ENCODE measurements at regions not wholly inside any gene's neighbourhood (a gene's known extent, or its start where the extent isn't known, plus 50 kb on each side); places are given as distances from the start of the nearest gene placed in this dataset.
"Not testable (repeated sequence)": the region's sequence is repeated elsewhere in the genome, so short reads cannot be mapped to it uniquely, and the experiment has no call there.

DNA sequence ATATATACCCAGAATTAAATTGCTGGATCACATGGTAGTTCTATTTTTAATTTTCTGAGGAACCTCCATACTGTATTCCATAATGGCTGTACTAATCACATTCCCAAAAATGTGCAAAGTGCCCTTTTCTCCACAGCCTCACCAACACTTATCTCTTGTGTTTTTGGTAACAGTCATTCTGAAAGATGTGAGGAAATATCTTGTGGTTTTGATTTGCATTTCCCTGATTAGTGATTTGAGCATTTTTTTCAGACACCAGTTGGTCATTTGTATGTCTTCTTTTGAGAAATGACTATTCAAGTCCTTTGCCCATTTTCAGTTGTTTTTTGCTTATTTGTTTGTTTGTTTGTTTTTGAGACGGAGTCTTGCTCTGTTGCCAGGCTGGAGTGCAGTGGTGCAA lies 98.1 kb upstream of the SIMC1 start:
- not testable (repeated sequence) for DNase-seq (ENCODE audit: low read depth)

DNA sequence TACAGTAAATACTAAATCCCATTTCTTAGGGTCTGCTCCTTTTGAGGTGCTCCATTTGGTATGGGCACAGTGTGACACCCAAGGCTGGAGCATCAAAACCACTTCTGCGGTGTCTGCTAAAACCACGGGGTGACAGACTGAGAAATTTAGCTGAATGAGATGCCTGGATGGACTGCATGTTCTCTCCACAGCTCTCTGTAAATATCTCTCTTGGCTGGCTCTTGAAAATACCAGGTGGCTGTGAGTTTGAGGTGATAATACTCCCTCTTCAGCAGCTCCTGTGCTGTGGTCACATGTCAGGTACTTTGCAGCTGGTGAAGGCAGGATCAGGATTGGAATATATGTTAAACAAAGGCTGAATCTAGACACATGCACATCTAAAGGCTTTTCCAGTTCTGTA lies 93.7 kb upstream of the SIMC1 start:
- no peak for DNase-seq (ENCODE audit: low read depth)

DNA sequence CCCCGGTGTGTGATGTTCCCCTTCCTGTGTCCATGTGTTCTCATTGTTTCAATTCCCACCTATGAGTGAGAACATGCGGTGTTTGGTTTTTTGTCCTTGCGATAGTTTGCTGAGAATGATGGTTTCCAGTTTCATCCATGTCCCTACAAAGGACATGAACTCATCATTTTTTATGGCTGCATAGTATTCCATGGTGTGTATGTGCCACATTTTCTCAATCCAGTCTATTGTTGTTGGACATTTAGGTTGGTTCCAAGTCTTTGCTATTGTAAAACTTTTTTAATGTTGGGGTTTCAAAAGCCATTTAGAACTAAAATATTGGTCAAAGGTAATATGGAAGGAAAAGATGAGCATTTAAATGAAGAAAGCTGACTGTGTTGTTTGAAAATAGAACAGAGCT lies 88.3 kb upstream of the SIMC1 start:
- DNase-seq (ENCODE audit: low read depth), result not testable (repeated sequence)

DNA sequence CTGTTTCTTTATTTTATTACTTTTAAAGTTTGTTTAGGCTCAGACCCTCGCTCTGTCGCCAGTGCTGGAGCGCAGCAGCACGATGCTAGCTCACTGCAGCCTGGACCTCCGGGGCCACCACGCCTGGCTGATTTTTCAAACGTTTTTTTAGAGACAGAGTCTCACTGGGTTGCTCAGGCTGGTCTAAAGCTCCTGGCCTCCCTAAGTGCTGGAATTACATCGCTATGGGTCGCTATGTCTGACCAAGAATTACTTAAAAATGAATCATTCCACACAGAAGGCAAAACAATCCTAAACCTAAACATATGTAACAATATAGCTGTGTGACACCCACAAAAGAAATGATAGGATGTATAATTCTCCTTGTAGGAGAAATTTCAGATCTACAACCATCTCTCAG lies 86.9 kb upstream of the SIMC1 start:
- DNase-seq (ENCODE audit: low read depth), result no peak

DNA sequence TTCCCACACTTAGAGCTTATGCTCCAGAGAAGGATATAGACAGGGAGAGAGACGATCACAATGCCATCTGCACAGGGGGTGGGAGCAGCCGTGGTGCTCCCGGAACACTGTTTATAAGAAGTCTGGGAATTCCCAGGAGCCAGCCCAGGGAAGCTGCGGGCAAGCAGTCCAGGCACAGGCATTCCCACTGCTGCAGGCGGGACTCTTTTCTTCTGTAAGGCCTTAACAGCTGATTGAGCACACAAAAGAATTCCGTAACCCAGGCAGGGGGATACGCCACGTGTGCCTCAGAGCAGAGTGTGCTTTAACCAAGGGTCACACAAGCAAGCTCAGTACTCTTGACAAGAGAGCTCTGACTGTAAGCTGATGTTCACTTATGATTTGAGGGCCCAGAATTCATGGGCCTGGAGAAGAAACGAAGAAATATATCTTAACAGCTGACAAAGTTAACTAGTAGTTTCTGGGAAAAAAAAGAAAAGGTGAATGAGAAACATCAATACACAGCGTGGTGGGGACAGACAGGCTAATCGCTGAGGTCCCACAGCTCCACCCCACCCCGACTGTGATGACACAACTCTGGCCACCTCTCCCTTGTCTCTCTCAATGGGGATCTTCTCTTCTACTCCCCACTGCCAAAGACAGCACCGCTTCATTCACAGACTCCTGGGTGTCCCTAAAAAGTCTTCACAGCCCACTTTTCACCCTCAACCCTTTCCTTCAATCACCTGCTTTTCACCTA lies 85.9 kb upstream of the SIMC1 start:
- no peak for DNase-seq (ENCODE audit: low read depth)

DNA sequence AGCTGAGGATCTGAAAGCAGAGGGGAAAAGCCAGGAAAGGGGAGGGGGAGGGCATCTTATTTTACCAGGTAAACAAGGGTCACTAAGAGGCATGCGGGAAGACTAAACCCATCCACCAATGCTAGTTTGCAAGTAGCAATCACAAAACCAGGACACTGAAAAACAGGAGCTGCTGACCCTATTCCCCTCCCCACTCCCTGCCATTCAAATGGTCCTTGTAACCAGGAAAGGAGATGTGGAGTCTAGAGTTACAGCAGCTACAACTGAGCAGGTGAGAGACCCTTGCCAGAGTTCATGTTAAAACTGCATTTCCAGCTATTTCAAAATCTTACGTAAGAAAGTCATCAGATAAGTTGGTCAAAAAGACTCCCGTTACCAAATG lies 85.3 kb upstream of the SIMC1 start:
- no peak for DNase-seq (ENCODE audit: low read depth)

DNA sequence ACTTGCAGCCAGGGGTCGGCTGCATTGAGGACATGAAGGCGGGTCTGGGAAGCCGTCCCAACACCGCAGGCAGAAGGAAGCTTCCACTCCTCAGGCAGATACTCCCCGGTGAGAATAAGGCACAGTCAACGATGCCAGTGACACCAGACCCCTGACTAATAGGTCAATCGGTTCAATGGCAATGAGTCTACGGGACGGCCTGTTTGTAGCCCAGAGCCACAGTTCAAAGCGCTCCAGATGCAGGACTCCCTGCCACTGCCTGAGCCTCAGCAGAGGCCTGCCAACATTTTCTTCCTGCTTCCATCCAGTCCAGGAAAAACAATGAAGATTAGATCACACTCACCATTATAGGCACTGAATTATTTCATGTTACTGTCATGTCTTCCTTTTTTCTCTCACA lies 84.5 kb upstream of the SIMC1 start:
- DNase-seq (ENCODE audit: low read depth), result no peak

DNA sequence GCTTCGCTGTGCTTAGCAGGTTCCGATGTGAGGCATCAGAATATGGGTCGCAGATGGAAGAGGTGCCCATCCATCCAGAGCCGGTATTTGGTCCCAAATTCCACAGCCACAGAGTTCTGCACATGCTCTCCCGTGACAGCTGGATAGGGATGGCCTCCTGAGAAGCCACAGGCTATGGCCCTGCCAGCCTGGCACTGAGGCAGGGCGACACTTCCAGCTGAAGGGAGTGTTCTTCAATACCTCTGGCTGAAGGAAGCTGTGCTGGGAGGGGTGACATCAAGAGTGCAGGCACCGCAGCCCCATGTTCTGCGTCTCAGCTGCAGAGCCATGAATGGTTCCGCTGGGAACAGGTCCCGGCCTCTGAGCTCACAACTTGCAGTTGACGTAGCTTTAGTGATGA lies 83.4 kb upstream of the SIMC1 start:
- DNase-seq (ENCODE audit: low read depth), result no peak

DNA sequence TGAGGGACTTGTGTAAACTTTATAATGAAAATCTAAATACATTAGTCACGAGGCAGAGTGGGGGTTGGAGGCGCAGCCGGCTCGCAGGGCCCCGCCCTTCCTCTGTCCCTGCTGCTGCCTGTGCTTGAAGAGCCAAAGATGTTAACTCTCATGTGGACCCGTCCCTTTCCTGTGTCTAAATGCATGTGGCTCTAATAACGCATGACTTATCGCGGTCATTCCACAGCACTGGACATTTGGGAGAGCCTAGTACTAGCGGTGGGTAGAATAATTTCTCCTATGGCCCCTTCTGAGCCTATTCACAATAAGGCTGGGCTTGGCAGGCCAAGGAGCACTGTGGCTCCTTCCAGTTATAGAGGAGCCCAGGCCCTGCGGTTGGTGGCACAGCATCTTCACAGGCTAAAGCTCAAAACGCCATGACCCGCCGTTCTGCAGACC lies 82.3 kb upstream of the SIMC1 start:
- DNase-seq (ENCODE audit: low read depth), result peak; percentile 21

DNA sequence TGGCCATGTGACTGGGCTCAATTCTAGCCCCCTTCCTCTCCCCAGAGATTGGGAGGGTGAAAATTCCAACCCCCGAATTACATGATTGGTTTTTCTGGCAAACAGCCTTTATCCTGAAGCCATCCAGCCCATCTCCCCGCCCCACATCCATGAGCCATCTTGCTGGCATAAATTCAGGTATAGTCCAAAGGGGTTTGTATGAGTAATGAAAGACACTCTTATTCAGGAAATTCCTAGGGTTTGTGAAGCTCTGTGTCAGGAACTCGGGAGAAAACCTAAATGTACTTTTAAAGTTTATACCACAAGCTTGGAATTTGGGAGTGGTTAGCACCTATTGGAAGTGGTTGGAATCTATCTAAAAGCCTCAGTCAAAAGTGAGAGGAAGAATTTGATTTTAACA lies 80.6 kb upstream of the SIMC1 start:
- no peak for DNase-seq (ENCODE audit: low read depth)

DNA sequence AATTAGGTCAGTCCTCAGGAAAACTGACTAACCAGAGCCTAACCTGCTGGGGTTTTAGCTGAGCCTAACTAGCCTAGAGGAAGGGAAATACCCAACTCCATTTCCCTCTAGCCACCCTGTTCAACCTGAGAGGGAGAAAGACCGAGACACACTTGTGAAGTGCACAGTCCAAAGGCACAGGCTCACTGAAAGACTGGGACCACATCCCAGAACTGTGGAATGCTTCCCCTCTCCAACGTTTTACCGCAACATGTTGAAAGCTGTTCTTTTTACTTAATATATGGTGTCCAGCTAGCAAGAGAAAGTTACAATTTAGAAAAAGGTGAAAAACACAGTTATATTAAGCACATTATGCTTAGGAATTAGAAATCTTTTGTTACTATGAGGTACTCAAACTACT lies 76.8 kb upstream of the SIMC1 start:
- DNase-seq (ENCODE audit: low read depth), result no peak

DNA sequence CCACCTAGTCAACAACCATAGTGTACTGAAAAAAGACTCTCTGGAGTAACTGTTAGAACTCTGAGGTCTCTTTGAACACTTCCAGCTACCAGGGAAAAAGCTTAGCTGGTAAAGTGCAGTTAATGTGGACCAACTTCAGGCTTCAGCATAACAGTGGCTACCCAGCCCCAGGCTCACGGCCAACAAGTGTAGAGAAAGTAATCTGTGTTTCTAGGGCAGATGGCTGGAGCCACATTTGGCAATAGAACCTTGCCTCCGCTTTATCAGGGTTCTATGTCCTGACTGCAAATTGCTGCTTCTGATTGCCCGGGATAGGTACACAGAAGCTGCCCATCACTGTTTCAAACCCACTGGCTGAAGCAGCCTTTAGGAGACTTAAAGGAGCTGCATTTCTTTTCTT lies 76.0 kb upstream of the SIMC1 start:
- no peak for DNase-seq (ENCODE audit: low read depth)

DNA sequence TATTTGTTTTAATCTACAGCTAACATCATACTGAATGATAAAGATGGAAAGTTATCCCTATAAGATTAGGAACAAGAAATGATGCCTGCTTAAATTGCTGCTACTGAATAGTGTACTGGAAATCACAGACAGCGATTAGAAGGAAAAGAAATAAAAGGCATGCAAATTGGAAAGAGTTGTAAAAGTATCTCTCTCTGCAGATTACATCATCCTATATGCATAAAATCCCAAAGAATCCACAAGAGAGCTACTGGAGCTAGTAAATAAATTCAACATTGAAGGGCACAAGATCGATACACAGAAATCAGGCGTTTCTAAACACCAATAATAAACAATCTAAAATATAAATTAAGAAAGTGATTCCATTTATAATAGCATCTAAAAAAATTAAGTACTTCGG lies 75.3 kb upstream of the SIMC1 start:
- no peak for DNase-seq (ENCODE audit: low read depth)

DNA sequence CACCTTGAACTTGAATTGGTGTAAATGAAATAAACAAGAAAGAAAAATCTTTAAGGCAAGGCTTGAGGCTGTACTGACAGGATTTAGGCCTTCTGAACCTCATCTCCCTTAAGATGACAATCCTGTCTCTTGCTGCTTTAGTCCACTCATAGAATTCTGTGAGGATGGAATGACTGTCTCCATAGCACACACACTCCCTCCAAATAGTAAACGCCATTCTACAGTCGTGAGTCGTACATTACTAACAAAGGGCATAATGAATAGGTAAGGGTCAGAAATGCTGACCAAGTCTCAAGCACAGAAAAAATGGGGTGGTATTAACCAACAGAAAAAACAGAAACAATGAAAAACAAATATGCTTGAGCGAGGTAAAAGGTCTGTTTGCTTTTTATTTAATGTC lies 71.8 kb upstream of the SIMC1 start:
- no peak for DNase-seq (ENCODE audit: low read depth)

DNA sequence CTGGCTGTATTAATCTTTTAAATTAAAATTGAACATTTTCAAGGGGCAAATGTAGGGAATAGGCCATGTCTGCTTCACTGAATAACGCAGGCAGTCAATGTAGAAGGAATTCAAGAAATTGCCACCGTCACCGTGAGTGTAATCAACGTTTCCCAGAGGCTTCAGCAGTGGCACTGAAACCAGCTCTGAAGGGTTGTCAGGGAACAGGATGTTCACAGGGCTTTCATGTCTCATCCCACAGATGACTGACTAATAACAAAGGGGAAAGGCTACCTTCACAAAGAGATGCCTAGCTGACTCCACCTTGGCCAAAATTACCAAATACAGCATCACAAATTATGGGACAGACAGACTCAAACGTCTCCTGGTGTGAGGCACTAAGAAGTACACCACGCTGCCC lies 70.4 kb upstream of the SIMC1 start:
- DNase-seq (ENCODE audit: low read depth), result no peak

DNA sequence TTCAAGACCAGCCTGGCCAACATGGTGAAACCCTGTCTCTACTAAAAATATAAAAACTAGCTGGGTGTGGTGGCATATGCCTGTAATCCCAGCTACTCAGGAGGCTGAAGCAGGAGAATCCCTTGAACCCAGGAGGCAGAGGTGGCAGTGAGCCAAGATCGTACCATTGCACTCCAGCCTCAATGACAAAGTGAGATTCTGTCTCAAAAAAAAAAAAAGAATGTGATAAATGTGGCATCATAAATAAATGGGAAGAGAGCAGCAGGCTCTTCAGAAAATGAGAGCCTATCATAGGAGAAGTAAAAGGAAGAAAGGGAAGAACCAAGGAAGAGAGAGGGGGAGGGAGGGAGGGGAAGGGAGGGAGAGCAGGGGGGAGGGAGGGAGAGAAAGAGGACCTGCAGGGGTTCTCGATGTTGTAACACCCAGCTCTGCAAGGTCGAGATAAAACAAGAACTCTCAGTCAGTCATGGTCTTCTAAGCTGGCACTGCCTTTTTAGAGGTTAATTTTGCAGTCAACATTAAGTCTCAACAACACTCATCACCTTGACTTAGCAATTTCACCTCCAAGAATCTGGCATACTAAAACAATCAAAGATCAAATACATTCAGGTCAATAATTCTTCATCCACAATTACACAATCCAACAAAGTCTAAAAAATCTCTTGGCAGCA lies 68.7 kb upstream of the SIMC1 start:
- no peak for DNase-seq (ENCODE audit: low read depth)

DNA sequence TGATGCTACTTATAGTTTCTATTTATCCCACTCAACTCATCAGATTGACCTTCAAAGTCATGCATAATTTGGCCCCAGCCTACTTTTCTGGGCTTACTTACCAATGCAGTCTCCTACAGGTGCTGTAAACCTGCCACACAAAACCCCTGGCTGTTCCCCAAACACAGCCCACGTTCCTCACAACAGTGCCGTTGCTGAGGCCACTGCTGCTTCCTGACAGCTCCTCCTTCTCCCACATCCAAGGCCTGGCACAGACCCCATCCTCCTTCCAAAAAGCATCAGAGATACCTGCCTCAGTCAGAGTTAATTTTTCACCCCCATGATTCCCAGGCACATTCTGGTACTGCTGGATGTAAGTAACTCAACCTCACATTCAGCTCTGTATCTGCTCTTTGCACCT lies 68.1 kb upstream of the SIMC1 start:
- DNase-seq (ENCODE audit: low read depth), result no peak

DNA sequence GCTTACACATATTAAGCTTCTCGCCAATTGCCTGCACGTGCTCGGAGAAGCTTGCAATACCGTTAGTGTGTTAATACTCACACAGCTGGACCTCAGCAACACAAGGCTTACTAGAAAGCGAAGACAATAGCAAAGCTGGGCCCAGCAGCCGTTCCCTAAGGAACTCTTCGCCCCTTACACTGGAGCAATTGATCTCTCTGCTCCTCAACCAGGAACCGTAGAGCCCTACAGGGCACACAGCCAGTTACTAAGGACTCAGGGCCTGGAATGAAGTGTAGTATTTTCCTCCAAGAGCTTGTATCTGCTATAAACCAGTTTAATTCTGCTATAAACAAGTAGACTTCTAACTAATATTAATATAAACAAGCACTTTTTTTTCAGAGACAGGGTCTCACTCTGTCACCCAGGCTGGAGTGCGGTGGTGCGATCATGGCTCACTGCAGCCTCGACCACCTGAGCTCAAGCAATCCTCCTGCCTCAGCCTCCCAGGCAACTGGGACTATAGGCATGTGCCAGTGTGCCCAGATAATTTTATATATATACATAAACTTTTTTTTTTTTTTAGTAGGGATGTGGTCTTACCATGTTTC lies 67.0 kb upstream of the SIMC1 start:
- no peak for DNase-seq (ENCODE audit: low read depth)

DNA sequence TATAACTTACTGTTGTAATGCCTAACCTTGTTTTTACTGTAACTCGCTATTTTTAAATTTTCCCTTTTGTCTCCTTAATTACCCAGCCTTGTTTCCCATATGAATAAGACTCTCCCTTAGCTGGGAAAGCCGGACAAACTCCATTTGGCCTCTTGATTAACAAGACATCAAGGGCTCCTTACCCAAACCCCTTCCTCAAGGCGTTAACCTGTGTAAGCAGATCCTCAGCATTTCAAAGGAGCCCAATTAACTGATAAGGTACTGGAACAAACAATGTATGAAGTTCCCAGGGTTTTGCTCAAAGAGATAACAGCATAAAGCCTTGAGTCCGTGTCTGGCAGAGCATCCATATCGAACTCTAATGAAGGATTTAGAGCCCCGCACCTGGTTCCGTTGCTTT lies 66.0 kb upstream of the SIMC1 start:
- no peak for DNase-seq (ENCODE audit: low read depth)

DNA sequence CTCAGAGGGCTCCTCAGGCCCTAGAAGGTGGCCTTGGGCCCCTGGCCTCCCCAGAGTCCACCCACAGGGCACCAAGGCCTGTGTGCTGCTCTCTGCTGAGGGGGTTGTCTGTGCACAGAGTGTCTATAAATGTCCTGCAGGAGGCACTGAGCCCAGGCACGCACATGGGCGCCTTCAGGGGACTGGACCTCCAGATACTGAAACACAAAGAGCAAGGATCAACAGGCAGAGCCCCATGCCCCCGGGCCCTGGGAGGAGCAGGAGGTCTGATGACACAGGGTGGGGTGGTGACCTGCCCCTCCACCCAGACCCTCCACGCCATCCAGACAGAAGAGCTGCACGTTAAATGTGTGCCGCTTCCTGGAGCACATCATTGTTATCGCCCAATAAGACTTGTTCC lies 64.6 kb upstream of the SIMC1 start:
- no peak for DNase-seq (ENCODE audit: low read depth)

DNA sequence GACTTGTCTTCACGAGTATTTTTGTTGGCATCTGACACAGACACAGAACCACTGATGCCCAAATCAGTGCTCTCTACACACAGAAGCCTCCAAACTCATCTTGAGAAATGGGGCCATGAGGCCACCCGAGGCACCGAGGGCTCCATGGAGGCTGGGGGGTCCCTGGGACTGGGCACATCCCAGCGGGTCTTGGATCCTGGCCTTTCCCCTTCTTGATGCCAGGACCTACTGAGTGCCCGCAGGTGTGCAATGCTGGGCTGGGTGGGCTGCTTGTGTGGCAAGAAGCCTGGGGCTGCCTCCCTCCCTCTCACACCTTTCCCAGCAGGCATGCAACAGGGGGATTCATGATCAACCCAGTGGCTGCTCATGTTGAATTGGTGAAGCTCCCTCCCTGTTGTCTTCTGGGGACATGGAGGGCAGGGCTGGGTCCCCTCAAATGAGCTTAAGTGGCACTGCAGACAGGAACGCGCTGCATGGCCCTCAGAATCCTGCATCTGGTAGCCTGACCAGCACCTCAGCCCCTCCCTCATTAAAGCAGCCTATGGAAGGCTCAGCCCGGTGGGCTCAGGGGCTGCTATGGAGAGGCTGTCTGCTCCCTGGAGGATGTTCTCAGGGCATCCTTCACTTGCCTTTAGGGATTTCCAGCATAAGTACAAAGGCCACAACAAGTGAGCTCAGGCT lies 63.7 kb upstream of the SIMC1 start:
- DNase-seq (ENCODE audit: low read depth), result no peak

DNA sequence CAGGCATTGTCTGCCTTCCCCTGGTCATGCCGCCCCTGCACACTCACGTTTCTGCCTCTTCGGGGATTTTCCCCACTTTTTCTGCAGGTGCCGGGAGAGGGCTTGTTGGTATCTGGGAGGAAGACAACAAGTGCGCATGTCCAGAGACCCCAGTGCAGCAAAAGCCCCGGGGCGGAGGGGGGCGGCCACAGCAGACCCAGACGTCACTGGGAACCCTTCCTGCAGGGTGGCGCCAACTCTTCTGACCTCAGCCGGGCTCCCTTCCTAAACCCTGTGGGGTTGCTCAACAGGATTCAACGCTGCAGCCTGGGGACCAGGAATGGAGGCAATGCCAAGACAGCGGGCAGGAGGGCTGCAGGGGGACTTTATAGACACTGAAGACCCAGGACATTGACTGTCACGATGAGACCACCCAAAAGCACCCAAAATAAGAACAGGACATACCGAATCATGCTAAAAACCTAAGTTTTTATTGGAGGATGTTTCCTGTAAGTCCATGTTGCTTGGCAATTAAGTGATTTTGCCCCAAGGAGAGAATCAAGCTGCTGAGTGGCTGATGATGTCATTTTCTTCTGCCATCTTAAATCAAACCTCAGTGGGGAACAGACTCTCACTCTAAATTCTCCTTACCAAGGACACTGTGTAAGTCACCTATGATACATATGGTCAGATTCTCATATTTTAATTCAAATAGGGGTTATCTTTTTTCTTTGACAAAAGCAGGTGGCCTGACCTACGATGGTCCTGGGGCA lies 62.9 kb upstream of the SIMC1 start:
- DNase-seq (ENCODE audit: low read depth), result no peak

All from CMK (cell line).